ENCODE measurements at regions not wholly inside any gene's neighbourhood (a gene's known extent, or its start where the extent isn't known, plus 50 kb on each side); places are given as distances from the start of the nearest gene placed in this dataset.

DNA sequence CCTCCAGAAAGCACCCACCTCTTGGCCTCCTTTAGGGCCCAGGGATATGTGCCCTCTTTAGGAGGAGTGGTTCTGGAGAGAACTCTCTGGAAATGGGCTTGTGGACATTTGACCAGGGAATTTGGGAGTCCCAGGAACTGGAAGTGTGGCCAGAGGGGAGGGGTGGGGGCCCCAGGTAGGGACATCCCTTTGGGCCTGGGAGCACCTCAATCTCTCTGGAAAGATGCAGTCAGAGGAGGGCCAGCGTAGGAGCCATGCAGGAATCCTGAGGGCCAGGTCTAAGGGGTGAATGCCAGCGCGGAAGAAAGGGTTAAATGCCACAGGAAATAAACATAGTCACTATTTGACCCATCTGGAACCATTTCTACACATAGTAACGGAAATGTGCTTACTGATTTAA, 50.3 kb upstream of the ITGA11 start:
- Histone ChIP-seq H3K9ac (ENCODE audit: low read depth in 1 of 3, low read length in 3 of 3) (no peak overlapping the region), H3K27me3 (ENCODE audit: control insufficient read depth in 3 of 3, insufficient read depth in 3 of 3, low read length in 3 of 3) (peaks cover 8 to 20% (median 17%) of the 10 kb centered on the region in 3 donors), H3K4me1 (ENCODE audit: control insufficient read depth in 3 of 3, insufficient read depth in 3 of 3, low read length in 3 of 3) (peaks cover 10 to 18% (median 12%) of the 10 kb centered on the region in 3 donors), H3K4me3 (ENCODE audit: low read length in 3 of 3) (no peak overlapping the region), H3K27ac (ENCODE audit: low read depth, low read length) (no peak overlapping the region), H3K36me3 (ENCODE audit: control insufficient read depth in 3 of 3, insufficient read depth in 3 of 3, low read length in 3 of 3) (no peaks in the 10 kb centered on the region), H3K9me3 (ENCODE audit: control insufficient read depth in 3 of 3, low read length in 3 of 3) (no peaks in the 10 kb centered on the region)

GRCh38 chr15:68483165-68483564, 51.2 kb upstream of the ITGA11 start:
- Histone ChIP-seq H3K9me3 (ENCODE audit: control insufficient read depth in 3 of 3, low read length in 3 of 3) (no peaks in the 10 kb centered on the region), H3K9ac (ENCODE audit: low read depth in 1 of 3, low read length in 3 of 3) (no peak overlapping the region), H3K4me3 (ENCODE audit: low read length in 3 of 3) (no peak overlapping the region), H3K36me3 (ENCODE audit: control insufficient read depth in 3 of 3, insufficient read depth in 3 of 3, low read length in 3 of 3) (no peaks in the 10 kb centered on the region), H3K27ac (ENCODE audit: low read depth, low read length) (no peak overlapping the region), H3K27me3 (ENCODE audit: control insufficient read depth in 3 of 3, insufficient read depth in 3 of 3, low read length in 3 of 3) (peaks cover 8 to 25% (median 17%) of the 10 kb centered on the region in 3 donors), H3K4me1 (ENCODE audit: control insufficient read depth in 3 of 3, insufficient read depth in 3 of 3, low read length in 3 of 3) (peaks cover 12 to 26% (median 14%) of the 10 kb centered on the region in 3 donors)

GRCh38 chr15:68484220-68484619, 52.3 kb upstream of the ITGA11 start:
- no peaks in the 10 kb centered on the region for H3K36me3 ChIP-seq (ENCODE audit: control insufficient read depth in 3 of 3, insufficient read depth in 3 of 3, low read length in 3 of 3)
- no peak overlapping the region for H3K9ac ChIP-seq (ENCODE audit: low read depth in 1 of 3, low read length in 3 of 3)
- peak overlapping the region; percentile 60 for H3K27ac ChIP-seq (ENCODE audit: low read depth, low read length)

DNA sequence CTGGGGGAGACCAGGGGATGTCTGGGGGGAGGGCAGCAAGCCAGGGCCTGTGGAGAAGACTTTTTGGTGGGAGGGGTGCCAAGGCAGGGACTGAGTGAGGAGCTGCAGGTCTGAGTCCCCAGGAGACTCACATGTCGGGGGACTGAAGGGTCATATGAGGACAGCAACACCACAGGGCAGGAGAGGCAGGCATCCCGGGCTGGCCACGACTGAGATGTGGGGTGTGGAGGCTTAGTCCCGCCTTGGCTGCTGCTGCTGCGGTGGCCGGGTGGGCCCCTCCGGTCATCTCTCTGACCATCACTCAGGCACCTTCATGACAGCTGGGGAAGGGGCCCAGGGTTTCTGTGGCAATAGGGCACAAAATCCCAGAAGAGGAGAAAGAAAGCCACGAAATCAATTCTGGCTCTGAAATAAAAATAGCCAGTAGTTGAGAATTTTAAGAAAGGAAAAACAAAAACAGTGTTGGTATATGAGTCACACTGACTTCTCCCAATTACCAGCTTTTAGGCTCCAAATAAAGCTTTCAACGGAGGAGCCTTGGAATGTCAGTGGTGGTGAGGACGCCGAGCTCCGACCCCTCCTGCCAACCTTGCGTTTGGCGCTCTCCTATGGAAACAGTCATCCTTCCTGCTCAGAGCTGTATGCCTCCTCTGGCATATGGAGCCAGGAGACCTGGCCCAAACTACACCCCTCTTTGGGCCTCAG, 52.9 kb upstream of the ITGA11 start:
- Histone ChIP-seq H3K36me3 (ENCODE audit: control insufficient read depth in 3 of 3, insufficient read depth in 3 of 3, low read length in 3 of 3) (no peaks in the 10 kb centered on the region), H3K27me3 (ENCODE audit: control insufficient read depth in 3 of 3, insufficient read depth in 3 of 3, low read length in 3 of 3) (peaks cover 12 to 30% (median 17%) of the 10 kb centered on the region in 3 donors), H3K9ac (ENCODE audit: low read depth in 1 of 3, low read length in 3 of 3) (peak overlapping the region in 1 of 3 donors; percentile 33), H3K4me3 (ENCODE audit: low read length in 3 of 3) (no peak overlapping the region), H3K9me3 (ENCODE audit: control insufficient read depth in 3 of 3, low read length in 3 of 3) (no peaks in the 10 kb centered on the region), H3K4me1 (ENCODE audit: control insufficient read depth in 3 of 3, insufficient read depth in 3 of 3, low read length in 3 of 3) (peaks cover 12 to 26% (median 14%) of the 10 kb centered on the region in 3 donors), H3K27ac (ENCODE audit: low read depth, low read length) (peak overlapping the region; percentile 60)

More at GRCh38 chr15:68484220-68484619, 52.3 kb upstream of the ITGA11 start:
- Histone ChIP-seq H3K27me3 (ENCODE audit: control insufficient read depth in 3 of 3, insufficient read depth in 3 of 3, low read length in 3 of 3) (peaks cover 12 to 27% (median 17%) of the 10 kb centered on the region in 3 donors), H3K4me3 (ENCODE audit: low read length in 3 of 3) (no peak overlapping the region), H3K4me1 (ENCODE audit: control insufficient read depth in 3 of 3, insufficient read depth in 3 of 3, low read length in 3 of 3) (peaks cover 12 to 26% (median 14%) of the 10 kb centered on the region in 3 donors), H3K9me3 (ENCODE audit: control insufficient read depth in 3 of 3, low read length in 3 of 3) (no peaks in the 10 kb centered on the region)

DNA sequence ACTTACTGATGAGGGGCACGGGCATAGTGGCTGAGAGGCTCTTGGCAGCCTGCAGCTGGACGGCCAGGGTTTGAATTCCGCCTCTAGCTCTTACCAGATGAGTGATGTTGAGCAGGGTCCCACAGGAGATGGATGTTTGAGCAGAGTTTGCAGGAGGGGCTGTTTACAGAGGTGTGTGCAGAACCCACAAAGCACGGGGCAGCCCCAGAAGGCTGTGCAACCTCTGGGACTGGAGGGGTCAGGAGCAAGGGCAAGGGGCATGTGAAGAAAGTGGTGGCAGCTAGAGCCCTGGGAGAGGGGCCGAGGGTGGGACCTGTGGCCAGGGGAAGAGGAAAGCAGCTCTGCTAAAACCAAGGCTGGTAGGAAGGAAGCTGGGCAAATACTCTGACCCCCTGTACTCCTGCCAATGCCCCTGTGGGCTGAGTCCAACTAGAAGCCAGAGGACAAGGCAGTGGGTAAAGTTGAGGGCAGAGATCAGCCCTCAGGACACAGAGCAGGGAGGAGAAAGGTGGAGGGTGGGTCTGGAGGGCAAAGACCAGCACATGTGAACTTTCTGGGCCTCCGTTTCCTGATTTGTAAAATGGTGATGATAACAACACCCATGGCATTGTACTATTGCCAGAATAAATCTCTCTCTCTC, 53.9 kb upstream of the ITGA11 start:
- no peaks in the 10 kb centered on the region for H3K36me3 ChIP-seq (ENCODE audit: control insufficient read depth in 3 of 3, insufficient read depth in 3 of 3, low read length in 3 of 3)
- H3K27ac ChIP-seq (ENCODE audit: low read depth, low read length), result no peak overlapping the region
- no peaks in the 10 kb centered on the region for H3K9me3 ChIP-seq (ENCODE audit: control insufficient read depth in 3 of 3, low read length in 3 of 3)
- H3K4me1 ChIP-seq (ENCODE audit: control insufficient read depth in 3 of 3, insufficient read depth in 3 of 3, low read length in 3 of 3), result peaks cover 12 to 24% (median 14%) of the 10 kb centered on the region in 3 donors
- H3K4me3 ChIP-seq (ENCODE audit: low read length in 3 of 3), result no peak overlapping the region
- peaks cover 12 to 30% (median 17%) of the 10 kb centered on the region in 3 donors for H3K27me3 ChIP-seq (ENCODE audit: control insufficient read depth in 3 of 3, insufficient read depth in 3 of 3, low read length in 3 of 3)
- no peak overlapping the region for H3K9ac ChIP-seq (ENCODE audit: low read depth in 1 of 3, low read length in 3 of 3)

DNA sequence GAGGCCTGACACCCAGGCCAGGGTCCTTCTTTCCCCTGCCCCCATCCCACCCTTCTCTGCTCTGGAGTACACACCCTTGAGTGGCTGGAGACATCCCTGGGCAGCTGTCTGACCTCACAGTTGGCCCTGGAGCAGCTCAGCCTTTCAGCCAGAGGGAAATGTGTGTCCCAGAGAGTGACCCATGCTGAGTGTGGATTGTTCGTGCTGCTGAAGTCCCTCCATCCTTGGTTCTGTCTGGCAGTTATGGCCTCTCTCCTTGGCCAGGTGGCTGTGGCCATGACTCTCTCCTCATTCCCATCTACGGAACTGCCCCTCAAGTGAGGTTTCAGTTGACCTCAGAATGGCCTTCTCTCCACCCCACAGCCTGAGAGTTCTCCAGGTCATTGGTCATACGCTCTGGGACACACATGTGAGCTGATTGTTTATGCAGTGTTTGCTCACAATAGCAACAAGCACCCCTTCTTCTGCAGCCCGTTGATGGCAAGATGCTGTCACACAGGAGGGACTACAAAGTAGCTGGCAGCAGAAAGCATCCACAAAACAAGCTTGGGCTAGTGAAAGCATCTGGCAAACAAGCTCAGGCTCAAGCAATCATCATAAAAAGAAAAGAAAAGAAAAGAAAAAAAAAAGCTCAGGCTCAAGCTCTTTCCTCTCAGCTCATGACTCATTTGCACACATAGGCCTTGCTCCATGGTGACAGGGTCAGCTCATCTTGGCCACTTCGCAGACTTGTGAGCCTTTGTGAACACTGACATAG, 55.3 kb upstream of the ITGA11 start:
- Histone ChIP-seq H3K27ac (ENCODE audit: low read depth, low read length) (peak overlapping the region; percentile 55), H3K4me1 (ENCODE audit: control insufficient read depth in 3 of 3, insufficient read depth in 3 of 3, low read length in 3 of 3) (peaks cover 12 to 24% (median 14%) of the 10 kb centered on the region in 3 donors), H3K27me3 (ENCODE audit: control insufficient read depth in 3 of 3, insufficient read depth in 3 of 3, low read length in 3 of 3) (peaks cover 12 to 27% (median 22%) of the 10 kb centered on the region in 3 donors), H3K9ac (ENCODE audit: low read depth in 1 of 3, low read length in 3 of 3) (peak overlapping the region in 1 of 3 donors; percentile 21), H3K36me3 (ENCODE audit: control insufficient read depth in 3 of 3, insufficient read depth in 3 of 3, low read length in 3 of 3) (no peaks in the 10 kb centered on the region), H3K9me3 (ENCODE audit: control insufficient read depth in 3 of 3, low read length in 3 of 3) (no peaks in the 10 kb centered on the region), H3K4me3 (ENCODE audit: low read length in 3 of 3) (no peak overlapping the region)

DNA sequence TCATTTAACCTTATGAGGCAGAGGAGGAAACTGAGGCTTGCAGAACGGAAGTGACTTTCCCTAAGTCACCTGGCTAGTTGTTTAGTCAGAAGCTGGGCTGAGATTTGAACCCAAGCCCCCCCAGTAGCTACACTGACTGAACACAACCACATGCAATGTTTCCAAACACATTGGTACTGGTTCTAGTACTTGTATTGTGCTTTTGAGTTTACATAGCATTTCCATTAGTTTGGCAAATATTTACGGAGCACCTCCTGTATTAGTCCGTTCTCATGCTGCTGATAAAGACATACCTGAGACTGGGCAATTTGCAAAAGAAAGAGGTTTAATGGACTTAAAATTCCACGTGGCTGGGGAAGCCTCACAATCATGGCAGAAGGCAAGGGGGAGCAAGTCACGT, 56.3 kb upstream of the ITGA11 start:
- Histone ChIP-seq H3K27me3 (ENCODE audit: control insufficient read depth in 3 of 3, insufficient read depth in 3 of 3, low read length in 3 of 3) (peaks cover 19 to 30% (median 27%) of the 10 kb centered on the region in 3 donors), H3K9ac (ENCODE audit: low read depth in 1 of 3, low read length in 3 of 3) (no peak overlapping the region), H3K9me3 (ENCODE audit: control insufficient read depth in 3 of 3, low read length in 3 of 3) (no peaks in the 10 kb centered on the region), H3K4me3 (ENCODE audit: low read length in 3 of 3) (no peak overlapping the region), H3K27ac (ENCODE audit: low read depth, low read length) (no peak overlapping the region), H3K4me1 (ENCODE audit: control insufficient read depth in 3 of 3, insufficient read depth in 3 of 3, low read length in 3 of 3) (peaks cover 12 to 28% (median 16%) of the 10 kb centered on the region in 3 donors), H3K36me3 (ENCODE audit: control insufficient read depth in 3 of 3, insufficient read depth in 3 of 3, low read length in 3 of 3) (no peaks in the 10 kb centered on the region)

DNA sequence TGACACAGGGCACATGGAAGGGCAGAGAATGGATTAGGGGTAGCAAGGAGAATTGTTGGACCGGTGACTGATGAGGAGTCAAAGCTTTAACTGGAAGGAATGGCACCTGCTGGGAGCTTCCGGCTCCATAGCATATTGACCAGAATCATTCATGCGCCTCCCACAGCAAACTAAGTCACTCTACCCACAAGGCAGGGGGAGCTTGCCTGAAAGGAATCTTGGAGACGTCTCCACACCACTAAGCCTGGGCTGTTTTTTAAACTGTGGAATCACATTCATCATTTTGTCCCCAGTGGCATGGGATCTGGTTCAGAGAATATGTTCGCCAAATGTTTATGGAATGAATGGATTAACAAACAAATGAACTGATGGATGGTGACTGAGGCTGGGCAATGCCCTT, 57.0 kb upstream of the ITGA11 start:
- H3K27me3 ChIP-seq (ENCODE audit: control insufficient read depth in 3 of 3, insufficient read depth in 3 of 3, low read length in 3 of 3), result peaks cover 21 to 37% (median 28%) of the 10 kb centered on the region in 3 donors
- H3K9ac ChIP-seq (ENCODE audit: low read depth in 1 of 3, low read length in 3 of 3), result no peak overlapping the region
- H3K9me3 ChIP-seq (ENCODE audit: control insufficient read depth in 3 of 3, low read length in 3 of 3), result no peaks in the 10 kb centered on the region
- no peaks in the 10 kb centered on the region for H3K36me3 ChIP-seq (ENCODE audit: control insufficient read depth in 3 of 3, insufficient read depth in 3 of 3, low read length in 3 of 3)
- H3K4me3 ChIP-seq (ENCODE audit: low read length in 3 of 3), result no peak overlapping the region
- H3K27ac ChIP-seq (ENCODE audit: low read depth, low read length), result no peak overlapping the region
- H3K4me1 ChIP-seq (ENCODE audit: control insufficient read depth in 3 of 3, insufficient read depth in 3 of 3, low read length in 3 of 3), result peaks cover 12 to 33% (median 19%) of the 10 kb centered on the region in 3 donors

DNA sequence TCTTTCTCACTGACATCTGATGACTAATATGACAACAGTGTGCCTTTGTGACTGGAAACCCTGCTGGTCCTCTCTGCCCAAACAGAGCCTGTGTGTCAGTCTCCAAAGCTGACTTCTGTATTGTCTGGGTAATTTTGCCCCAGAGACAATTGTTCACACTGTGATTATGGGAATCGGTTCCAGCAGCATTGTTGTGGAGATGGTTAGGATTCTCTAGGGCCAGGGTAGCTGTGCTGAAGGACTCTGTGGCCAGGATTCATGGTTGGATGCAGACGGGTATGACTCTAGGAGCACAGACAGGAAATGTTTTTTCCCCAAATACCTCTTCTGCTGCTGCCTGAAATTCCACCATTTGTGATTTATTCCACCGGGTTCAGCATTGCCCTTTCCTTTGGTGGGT, 57.5 kb upstream of the ITGA11 start:
- H3K9me3 ChIP-seq (ENCODE audit: control insufficient read depth in 3 of 3, low read length in 3 of 3), result no peaks in the 10 kb centered on the region
- H3K36me3 ChIP-seq (ENCODE audit: control insufficient read depth in 3 of 3, insufficient read depth in 3 of 3, low read length in 3 of 3), result no peaks in the 10 kb centered on the region
- H3K4me3 ChIP-seq (ENCODE audit: low read length in 3 of 3), result no peak overlapping the region
- no peak overlapping the region for H3K9ac ChIP-seq (ENCODE audit: low read depth in 1 of 3, low read length in 3 of 3)
- peaks cover 21 to 41% (median 28%) of the 10 kb centered on the region in 3 donors for H3K27me3 ChIP-seq (ENCODE audit: control insufficient read depth in 3 of 3, insufficient read depth in 3 of 3, low read length in 3 of 3)
- H3K4me1 ChIP-seq (ENCODE audit: control insufficient read depth in 3 of 3, insufficient read depth in 3 of 3, low read length in 3 of 3), result peaks cover 12 to 33% (median 19%) of the 10 kb centered on the region in 3 donors
- H3K27ac ChIP-seq (ENCODE audit: low read depth, low read length), result no peak overlapping the region

All from skeletal muscle tissue (tissue), 3 donors.